HG02885 (cell line): ENCODE measurements at regions not wholly inside any gene's neighbourhood (a gene's known extent, or its start where the extent isn't known, plus 50 kb on each side); places are given as distances from the start of the nearest gene placed in this dataset.
"Not testable (repeated sequence)": the region's sequence is repeated elsewhere in the genome, so short reads cannot be mapped to it uniquely, and the experiment has no call there.

Experiments
- ATAC-seq: cut with Tn5 transposase; IDR thresholded peaks from one replicate; pipeline ENCODE4 v1.9.1; 2021; ENCODE audit warnings: mild to moderate bottlenecking; ENCODE audit not compliant: unreplicated experiment, poor library complexity

DNA sequence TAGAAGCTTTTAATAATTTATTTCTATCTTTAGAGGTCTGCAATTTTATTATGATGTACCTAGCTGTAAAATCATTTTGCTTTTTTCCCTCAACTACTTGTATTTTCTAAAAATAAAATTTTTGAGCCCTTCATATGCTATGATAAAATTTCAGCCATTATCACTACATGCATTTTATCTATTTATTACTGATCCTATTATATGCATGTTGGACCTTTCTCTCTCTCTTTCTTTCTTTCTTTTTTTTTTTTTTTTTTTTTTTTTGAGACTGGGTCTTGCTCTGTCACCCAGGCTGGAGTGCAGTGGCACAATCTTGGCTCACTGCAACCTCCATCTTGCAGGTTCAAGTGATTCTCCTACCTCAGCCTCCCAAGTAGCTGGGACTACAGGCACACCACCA, 440.1 kb upstream of the RORB start:
- ATAC-seq, result not testable (repeated sequence)

GRCh38 chr9:74064702-74065101, 432.4 kb upstream of the RORB start:
- no peak for ATAC-seq

GRCh38 chr9:74066128-74066527, 431.0 kb upstream of the RORB start:
- ATAC-seq, result no peak

GRCh38 chr9:74066605-74067004, 430.5 kb upstream of the RORB start:
- ATAC-seq, result no peak

GRCh38 chr9:74071502-74071901, 425.6 kb upstream of the RORB start:
- ATAC-seq, result no peak

DNA sequence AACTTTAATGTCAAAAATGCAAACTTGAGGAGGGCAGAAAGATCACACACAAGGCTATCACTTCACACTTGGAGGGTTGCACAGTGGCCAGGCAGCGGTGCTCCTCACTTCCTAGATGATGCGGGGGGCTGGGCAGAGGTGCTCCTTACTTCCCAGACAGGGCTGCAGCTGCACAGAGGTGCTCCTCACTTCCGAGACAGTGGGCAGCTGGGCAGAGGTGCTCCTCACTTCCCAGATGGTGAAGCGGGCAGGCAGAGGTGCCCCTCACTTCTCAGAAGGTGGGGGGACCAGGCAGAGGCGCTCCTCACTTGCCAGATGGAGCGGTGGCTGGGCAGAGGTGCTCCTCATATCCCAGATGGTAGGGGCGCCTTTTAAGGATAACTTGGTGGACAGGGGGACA, 423.2 kb upstream of the RORB start:
- no peak for ATAC-seq

- ATAC-seq, result no peak
Measured at GRCh38 chr9:74078647-74079046, 418.5 kb upstream of the RORB start.

- not testable (repeated sequence) for ATAC-seq
Measured at GRCh38 chr9:74080652-74081051, 416.5 kb upstream of the RORB start.

DNA sequence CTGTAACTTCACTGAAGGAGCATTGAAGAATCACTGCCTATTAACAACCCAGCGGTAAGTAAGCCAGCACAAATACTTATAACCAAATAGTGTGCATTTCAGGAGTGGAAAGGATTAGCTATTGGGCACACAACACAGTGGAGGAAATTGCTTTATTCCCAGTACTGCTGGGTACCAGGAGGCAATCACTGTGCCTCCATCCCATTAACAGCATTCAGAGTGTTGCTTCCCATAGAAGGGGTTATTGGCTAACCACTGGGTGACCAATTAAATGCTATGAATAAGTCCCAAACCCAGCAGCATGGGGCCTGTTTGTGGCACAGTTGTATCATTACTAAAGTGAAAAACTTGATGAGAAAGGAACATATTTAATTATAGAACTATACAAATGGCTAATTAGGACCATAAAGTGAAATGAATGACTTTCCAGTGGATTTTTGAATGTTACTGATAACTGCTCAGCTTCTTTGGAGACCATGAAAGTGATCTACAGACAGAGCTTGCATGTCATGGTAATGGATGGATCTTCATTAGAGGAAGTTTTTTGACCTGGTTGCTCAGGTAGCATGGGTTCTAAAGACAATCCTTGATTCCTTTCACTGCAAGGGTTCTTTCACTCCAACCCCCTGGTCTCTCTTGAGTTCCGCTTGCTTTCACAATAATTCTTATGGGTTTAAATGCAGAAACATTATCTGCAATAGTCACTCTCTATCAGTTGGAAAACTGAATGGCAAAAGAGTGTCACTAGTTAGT, 413.3 kb upstream of the RORB start:
- no peak for ATAC-seq

GRCh38 chr9:74085384-74086037, 411.6 kb upstream of the RORB start:
- ATAC-seq, result not testable (repeated sequence)

DNA sequence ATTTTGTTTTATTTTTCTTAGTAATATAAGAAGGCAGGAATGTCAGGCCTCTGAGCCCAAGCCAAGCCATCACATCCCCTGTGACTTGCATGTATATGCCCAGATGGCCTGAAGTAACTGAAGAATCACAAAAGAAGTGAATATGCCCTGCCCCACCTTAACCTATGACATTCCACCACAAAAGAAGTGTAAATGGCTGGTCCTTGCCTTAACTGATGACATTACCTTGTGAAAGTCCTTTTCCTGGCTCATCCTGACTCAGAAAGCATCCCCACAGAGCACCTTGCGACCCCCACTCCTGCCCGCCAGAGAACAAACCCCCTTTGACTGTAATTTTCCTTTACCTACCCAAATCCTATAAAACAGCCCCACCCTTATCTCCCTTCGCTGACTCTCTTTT, 406.2 kb upstream of the RORB start:
- ATAC-seq, result not testable (repeated sequence)

DNA sequence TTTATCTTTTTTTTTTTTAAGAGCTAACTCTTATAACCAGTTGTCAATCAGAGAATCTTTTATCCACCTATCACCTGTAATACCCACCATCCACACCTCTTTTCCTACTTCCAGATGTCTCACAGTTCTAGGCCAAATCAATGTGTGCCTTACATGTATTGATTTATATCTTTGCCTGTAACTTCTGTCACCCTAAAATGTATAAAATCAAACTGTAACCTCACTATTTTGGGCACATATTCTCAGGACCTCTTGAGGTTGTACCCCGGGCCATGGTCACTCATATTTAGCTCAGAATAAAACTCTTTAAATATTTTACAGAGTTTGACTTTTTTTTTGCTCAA, 404.7 kb upstream of the RORB start:
- ATAC-seq, result no peak

GRCh38 chr9:74094037-74094436, 403.1 kb upstream of the RORB start:
- ATAC-seq, result not testable (repeated sequence)

- ATAC-seq, result no peak
Measured at GRCh38 chr9:74094766-74095165, 402.4 kb upstream of the RORB start.

DNA sequence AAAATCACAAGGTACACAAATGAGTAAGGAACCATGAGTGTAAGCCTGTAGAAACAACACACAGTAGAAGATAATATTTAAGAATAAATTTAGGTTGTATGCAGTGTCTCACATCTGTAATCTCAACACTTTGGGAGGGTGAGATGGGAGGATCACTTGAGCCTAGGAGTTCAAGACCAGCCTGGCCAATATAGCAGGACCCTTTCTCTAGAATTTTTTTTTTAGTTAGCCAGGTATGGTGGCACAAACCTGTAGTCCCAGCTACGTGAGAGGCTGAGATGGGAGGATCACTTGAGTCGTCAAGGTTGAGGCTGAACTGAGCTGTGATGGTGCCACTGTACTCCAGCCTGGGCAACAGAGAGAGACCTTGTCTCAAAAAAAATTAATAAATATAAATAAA, 401.2 kb upstream of the RORB start:
- ATAC-seq, result no peak

DNA sequence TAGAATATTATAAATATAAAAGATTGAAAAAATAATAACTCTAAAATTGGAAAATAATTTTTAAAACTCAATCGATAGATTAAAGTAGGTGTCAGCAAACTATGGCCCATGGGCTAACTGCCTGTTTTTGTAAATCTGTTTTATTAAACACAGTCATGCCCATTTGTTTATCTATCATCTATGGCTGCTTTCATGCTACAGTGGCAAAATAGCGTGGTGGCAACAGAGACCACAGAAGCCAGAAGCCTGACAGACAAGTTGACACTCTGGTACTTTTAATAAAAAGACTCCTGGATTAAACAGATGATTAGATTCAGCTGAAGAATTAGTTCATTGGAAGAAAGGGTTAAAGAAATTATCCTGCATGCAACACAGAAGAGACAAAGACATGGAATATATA, 400.7 kb upstream of the RORB start:
- no peak for ATAC-seq

DNA sequence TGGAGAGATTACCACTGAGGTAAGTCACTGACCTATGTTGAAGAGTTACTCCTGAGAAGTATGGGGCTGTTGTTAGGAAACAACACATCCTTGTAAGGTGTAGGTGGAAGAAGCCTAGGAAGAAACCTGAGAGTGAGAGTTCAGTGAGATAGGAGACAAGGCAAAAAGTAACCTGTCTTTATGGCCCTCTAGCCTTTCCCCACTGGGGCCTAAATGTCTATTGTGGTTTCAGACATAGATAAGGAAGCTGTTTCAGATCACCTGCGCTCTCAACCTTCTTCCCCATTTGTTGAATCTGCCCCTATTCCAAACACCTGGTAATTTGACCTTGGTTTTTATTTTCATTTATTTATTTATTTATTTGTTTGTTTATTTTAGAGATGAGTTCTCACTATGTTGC, 397.1 kb upstream of the RORB start:
- no peak for ATAC-seq

GRCh38 chr9:74102148-74102547, 395.0 kb upstream of the RORB start:
- ATAC-seq, result not testable (repeated sequence)

DNA sequence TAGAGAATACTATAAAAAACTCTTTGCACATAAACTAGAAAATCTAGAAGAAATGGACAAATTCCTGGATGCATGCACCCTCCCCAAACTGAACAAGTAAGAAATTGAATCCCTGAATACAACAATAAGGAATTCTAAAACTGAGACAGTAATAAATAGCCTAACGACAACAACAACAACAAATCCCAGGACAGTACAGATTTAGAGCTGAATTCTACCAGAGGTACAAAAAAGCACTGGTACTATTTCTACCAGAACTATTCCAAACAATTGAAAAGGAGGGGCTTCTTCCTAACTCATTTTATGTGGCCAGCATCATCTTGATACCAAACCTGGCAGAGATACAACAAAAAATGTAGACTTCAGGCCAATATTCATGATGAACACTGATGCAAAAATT, 394.4 kb upstream of the RORB start:
- no peak for ATAC-seq

DNA sequence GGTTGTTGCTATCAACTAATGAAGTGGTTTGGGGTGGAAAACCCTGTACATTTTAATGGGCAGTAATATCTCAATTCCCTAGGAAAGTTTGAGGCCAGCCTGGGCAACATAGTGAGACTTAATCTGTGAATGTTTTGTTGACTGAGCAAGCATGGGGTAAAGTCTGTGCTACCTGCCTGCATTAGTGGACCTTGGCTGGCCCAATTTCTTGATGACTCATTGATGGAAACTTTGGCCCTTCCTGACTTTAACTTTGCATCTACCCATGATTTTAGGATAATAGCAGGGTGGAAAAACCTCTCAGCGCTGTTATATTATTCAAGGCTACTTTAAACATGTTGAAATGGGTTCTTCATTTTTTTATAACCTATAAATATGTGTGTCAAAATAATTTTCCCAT, 389.4 kb upstream of the RORB start:
- no peak for ATAC-seq

DNA sequence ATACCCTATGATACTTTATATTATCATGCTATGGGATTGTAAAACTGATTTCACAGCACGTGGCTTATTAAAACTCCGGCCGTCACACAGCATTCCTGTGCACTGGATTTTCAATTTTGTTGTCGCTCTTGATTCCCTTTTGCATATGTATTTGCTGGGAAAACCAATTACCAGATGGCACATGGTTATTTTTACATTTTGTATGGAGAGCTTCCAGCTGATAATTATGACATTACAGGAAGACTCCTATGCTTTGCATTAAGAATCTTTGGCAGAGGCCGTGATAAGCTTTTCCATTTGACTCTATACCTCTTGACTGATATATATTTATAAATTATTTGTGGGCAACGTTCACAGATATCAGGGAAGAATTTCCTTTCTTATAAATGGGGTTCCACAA, 381.2 kb upstream of the RORB start:
- ATAC-seq, result no peak

DNA sequence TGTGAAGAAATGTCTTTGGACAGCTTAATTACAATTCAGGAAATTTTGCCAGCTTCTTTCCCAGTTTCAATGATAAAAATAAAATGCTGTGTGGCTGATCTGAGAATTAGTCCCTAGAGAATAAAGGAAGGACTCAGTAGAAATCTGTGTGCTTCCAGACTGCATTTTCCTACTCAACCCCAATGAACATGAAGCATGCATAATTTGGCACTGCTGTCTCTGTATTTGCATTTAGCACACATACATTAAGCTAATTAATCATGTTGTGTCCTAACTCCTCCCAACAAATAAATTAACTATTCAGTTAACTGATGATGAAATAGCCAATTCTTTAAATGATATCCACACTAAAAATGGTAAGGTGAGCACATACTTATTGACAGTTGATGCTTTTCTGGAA, 380.0 kb upstream of the RORB start:
- no peak for ATAC-seq
